CD4-positive, alpha-beta T cell (primary cell): ENCODE measurements at regions not wholly inside any gene's neighbourhood (a gene's known extent, or its start where the extent isn't known, plus 50 kb on each side); places are given as distances from the start of the nearest gene placed in this dataset.

Source experiments
- ATAC-seq: fragments of 200-7000 bp; cut with Tn5 transposase; one replicate; pipeline ENCODE4 v1.10.0; 2022; ENCODE audit warnings: mild to moderate bottlenecking; ENCODE audit not compliant: poor library complexity
- CTCF ChIA-PET: fragments of 350-600 bp; sonication (Branson Sonifier 250); formaldehyde crosslinking; loops from one replicate; lab custom pipeline; 2021; ENCODE audit warnings: antibody characterized with exemption, inconsistent platforms; lab: Charles Lee
- POLR2A ChIA-PET: fragments of 350-600 bp; sonication (Branson Sonifier 250); formaldehyde crosslinking; loops from one replicate; lab custom pipeline; 2021; ENCODE audit warnings: antibody characterized with exemption, inconsistent platforms; lab: Charles Lee
- DNase-seq, 14 experiments: peaks; one replicate each; pipeline ENCODE4 v3.0.0-alpha.2; 2013 to 2020; ENCODE audit warnings: mixed read lengths in 2 of 14
- H3K27ac ChIP-seq, 2 donors: one replicate each; pipeline versions ENCODE4 v1.5.1 to v1.7.0; 2013; ENCODE audit warnings: low read length in 2 of 2, low read depth in 1 of 2, mild to moderate bottlenecking in 1 of 2
- H3K27me3 ChIP-seq, 2 experiments: 1 replicate in 1 of 2; 2 replicates in 1 of 2; pipeline versions ENCODE4 v1.6.1 to v1.7.0; 2013; ENCODE audit warnings: low read length in 2 of 2, control low read depth in 1 of 2, mild to moderate bottlenecking in 1 of 2, moderate library complexity in 1 of 2; ENCODE audit not compliant: insufficient read depth in 2 of 2, control insufficient read depth in 1 of 2
- H3K36me3 ChIP-seq: one replicate; pipeline ENCODE4 v1.6.1; 2013; ENCODE audit warnings: low read length, control low read depth; ENCODE audit not compliant: insufficient read depth
- H3K4me1 ChIP-seq: one replicate; pipeline ENCODE4 v1.6.1; 2013; ENCODE audit warnings: low read length, control low read depth; ENCODE audit not compliant: insufficient read depth
- H3K4me3 ChIP-seq: one replicate; pipeline ENCODE4 v1.5.1; 2013; ENCODE audit warnings: mild to moderate bottlenecking, low read length, moderate library complexity
- H3K9me3 ChIP-seq, 2 experiments: 1 replicate in 1 of 2; 2 replicates in 1 of 2; pipeline versions ENCODE4 v1.6.1 to v1.7.0; 2013; ENCODE audit warnings: low read length in 2 of 2, mild to moderate bottlenecking in 2 of 2, control low read depth in 1 of 2, moderate library complexity in 1 of 2; ENCODE audit not compliant: control insufficient read depth in 1 of 2, insufficient read depth in 1 of 2
- H3K27ac Mint-ChIP-seq: one replicate; pipeline ENCODE4 v1.8.0; 2020; ENCODE audit warnings: mixed read lengths
- H3K27me3 Mint-ChIP-seq: one replicate; pipeline ENCODE4 v1.8.0; 2021; ENCODE audit warnings: mixed read lengths
- H3K36me3 Mint-ChIP-seq: one replicate; pipeline ENCODE4 v1.8.0; 2021; ENCODE audit warnings: low read depth, mixed read lengths
- H3K4me1 Mint-ChIP-seq: one replicate; pipeline ENCODE4 v1.8.0; 2021; ENCODE audit warnings: low read depth, mixed read lengths
- H3K4me3 Mint-ChIP-seq: one replicate; pipeline ENCODE4 v1.8.0; 2020; ENCODE audit warnings: mild to moderate bottlenecking, mixed read lengths
- H3K9me3 Mint-ChIP-seq: one replicate; pipeline ENCODE4 v1.8.0; 2020; ENCODE audit warnings: mixed read lengths
- intact Hi-C, 2 experiments: fragments of 100-400 bp; cut with DNase I in 1 of 2; cut with micrococcal nuclease in 1 of 2; formaldehyde crosslinking; loops; one replicate each; pipeline versions ENCODE4 v1.15.1 to v1.9.0; 2023 to 2025; cut with DNase I, micrococcal nuclease
- TF ChIP-seq, protein P1 (sequence below): fragments of 200-600 bp; IDR thresholded peaks from one replicate; pipeline ENCODE4 v1.8.0; 2022; ENCODE audit warnings: antibody characterized with exemption, mild to moderate bottlenecking

DNA sequence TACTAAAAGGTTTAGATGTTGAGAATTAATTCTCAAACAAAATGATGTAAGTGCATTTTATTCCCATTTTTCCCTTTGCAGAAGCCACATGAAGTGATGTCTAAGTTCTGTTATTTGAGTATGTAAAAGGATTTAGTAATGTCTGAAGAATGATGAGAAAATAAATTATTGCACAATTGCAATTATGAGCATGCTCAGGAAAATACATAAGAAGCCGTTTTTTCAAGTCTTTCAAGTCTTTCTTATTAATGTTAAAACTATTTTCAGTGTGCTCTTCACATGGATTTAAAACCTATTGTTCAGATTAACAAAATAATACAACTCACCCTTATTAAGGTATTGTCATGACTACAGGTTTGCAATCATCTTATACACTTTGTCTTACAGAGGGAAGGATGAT lies 331.4 kb upstream of the NETO1 start:
- Histone ChIP-seq H3K4me3 (no peak overlapping the region), H3K4me1 (no peaks in the 10 kb centered on the region), H3K27me3 (no peaks in the 10 kb centered on the region), H3K9me3 (peaks cover 0 to 5% of the 10 kb centered on the region in 2 experiments), H3K36me3 (no peaks in the 10 kb centered on the region), H3K27ac (no peak overlapping the region)
- DNase-seq = no peak
- Mint-ChIP-seq H3K27me3 (no peaks in the 10 kb centered on the region), H3K4me1 (no peaks in the 10 kb centered on the region), H3K36me3 (no peaks in the 10 kb centered on the region), H3K4me3 (no peak overlapping the region), H3K9me3 (no peaks in the 10 kb centered on the region), H3K27ac (no peak overlapping the region)
- TF ChIP-seq, protein P1, sequence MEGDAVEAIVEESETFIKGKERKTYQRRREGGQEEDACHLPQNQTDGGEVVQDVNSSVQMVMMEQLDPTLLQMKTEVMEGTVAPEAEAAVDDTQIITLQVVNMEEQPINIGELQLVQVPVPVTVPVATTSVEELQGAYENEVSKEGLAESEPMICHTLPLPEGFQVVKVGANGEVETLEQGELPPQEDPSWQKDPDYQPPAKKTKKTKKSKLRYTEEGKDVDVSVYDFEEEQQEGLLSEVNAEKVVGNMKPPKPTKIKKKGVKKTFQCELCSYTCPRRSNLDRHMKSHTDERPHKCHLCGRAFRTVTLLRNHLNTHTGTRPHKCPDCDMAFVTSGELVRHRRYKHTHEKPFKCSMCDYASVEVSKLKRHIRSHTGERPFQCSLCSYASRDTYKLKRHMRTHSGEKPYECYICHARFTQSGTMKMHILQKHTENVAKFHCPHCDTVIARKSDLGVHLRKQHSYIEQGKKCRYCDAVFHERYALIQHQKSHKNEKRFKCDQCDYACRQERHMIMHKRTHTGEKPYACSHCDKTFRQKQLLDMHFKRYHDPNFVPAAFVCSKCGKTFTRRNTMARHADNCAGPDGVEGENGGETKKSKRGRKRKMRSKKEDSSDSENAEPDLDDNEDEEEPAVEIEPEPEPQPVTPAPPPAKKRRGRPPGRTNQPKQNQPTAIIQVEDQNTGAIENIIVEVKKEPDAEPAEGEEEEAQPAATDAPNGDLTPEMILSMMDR = no peak
- CTCF ChIA-PET = no interaction called here
- intact Hi-C loops = no loop called here
- POLR2A ChIA-PET = no interaction called here
- ATAC-seq = no peak

GRCh38 chr18:73189718-73190117 lies 321.9 kb upstream of the NETO1 start:
- H3K27me3 ChIP-seq = no peaks in the 10 kb centered on the region
- H3K4me3 ChIP-seq = no peak overlapping the region
- no peak overlapping the region for H3K27ac Mint-ChIP-seq
- CTCF ChIA-PET = no interaction called here
- no peaks in the 10 kb centered on the region for H3K27me3 Mint-ChIP-seq
- ATAC-seq (no peak), DNase-seq (no peak)
- TF ChIP-seq, protein P1 = no peak
- no peaks in the 10 kb centered on the region for H3K36me3 ChIP-seq
- H3K36me3 Mint-ChIP-seq = no peaks in the 10 kb centered on the region
- no peak overlapping the region for H3K4me3 Mint-ChIP-seq
- H3K9me3 ChIP-seq = peaks cover 0 to 1% of the 10 kb centered on the region in 2 experiments
- POLR2A ChIA-PET = no interaction called here
- H3K27ac ChIP-seq = no peak overlapping the region
- H3K9me3 Mint-ChIP-seq = peaks cover 10% of the 10 kb centered on the region
- H3K4me1 Mint-ChIP-seq = no peaks in the 10 kb centered on the region
- no peaks in the 10 kb centered on the region for H3K4me1 ChIP-seq
- intact Hi-C loops = no loop called here

DNA sequence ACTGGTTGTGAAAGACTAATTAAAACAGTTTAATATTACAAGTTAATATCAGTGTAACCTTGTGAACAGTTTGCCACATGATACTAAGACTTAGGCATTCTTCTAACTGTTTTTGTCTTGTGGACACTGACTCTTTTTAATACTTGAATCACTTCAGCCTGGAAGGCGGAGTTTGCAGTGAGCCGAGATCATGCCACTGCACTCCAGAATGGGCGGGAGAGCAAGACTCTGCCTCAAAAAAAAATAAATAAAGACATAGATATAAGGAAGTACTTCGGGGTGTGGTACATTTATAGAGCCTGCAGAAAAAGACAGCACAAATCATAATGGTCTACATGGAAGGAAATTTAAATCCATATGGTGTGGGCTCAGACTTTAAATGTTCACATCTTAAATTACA lies 300.4 kb upstream of the NETO1 start:
- Mint-ChIP-seq H3K36me3 (no peaks in the 10 kb centered on the region), H3K4me1 (no peaks in the 10 kb centered on the region), H3K27ac (no peak overlapping the region), H3K27me3 (no peaks in the 10 kb centered on the region), H3K9me3 (peaks cover 11% of the 10 kb centered on the region), H3K4me3 (no peak overlapping the region)
- H3K4me1 ChIP-seq = no peaks in the 10 kb centered on the region
- no peaks in the 10 kb centered on the region for H3K36me3 ChIP-seq
- ATAC-seq (no peak), DNase-seq (no peak)
- no peak overlapping the region for H3K27ac ChIP-seq
- peaks cover 0 to 3% of the 10 kb centered on the region in 2 experiments for H3K9me3 ChIP-seq
- POLR2A ChIA-PET = no interaction called here
- CTCF ChIA-PET = no interaction called here
- intact Hi-C loops = no loop called here
- no peaks in the 10 kb centered on the region for H3K27me3 ChIP-seq
- H3K4me3 ChIP-seq = no peak overlapping the region
- TF ChIP-seq, protein P1 = no peak
